Tibial nerve (tissue), 4 donors: ENCODE measurements at regions not wholly inside any gene's neighbourhood (a gene's known extent, or its start where the extent isn't known, plus 50 kb on each side); places are given as distances from the start of the nearest gene placed in this dataset.

Experiments used
- EP300 ChIP-seq, 2 donors: sonication (generic); formaldehyde crosslinking; IDR thresholded peaks; one replicate each; pipeline ENCODE4 v1.6.1; 2017; ENCODE audit warnings: antibody characterized with exemption in 2 of 2, mild to moderate bottlenecking in 1 of 2
- POLR2A ChIP-seq, 2 donors: fragments of 450-650 bp; IDR thresholded peaks; one replicate each; pipeline ENCODE4 v1.6.1; 2017; ENCODE audit warnings: antibody characterized with exemption in 2 of 2, mild to moderate bottlenecking in 2 of 2, moderate library complexity in 2 of 2
- TF ChIP-seq, protein P1 (sequence below), 5 experiments: fragments of 200-600 bp in 3 of 5; fragments of 450-650 bp in 2 of 5; sonication (generic) in 3 of 5; IDR thresholded peaks; one replicate each; pipeline ENCODE4 v1.5.1; 2016 to 2019; ENCODE audit warnings: antibody characterized with exemption in 5 of 5, mild to moderate bottlenecking in 3 of 5, moderate library complexity in 2 of 5

DNA sequence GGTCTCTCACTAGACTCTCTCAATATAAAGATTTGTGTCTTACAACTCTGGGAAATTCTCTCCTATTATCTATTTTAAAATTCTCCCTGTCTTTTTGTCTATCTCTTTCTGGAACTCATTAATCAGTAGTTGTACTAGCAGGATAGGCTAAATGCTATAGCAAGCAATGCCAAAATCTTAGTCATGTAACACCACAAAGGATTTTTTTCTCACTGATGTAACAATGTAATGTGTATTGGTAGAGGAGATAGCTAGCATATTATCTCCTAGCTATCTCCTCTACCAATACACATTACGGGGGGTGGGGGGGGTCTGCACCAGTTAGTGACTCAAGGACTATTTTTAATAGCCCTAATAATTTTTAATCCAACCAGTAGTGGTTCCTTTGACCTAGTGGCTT is 225.4 kb downstream of the KLHL28 start:
- TF ChIP-seq, protein P1, sequence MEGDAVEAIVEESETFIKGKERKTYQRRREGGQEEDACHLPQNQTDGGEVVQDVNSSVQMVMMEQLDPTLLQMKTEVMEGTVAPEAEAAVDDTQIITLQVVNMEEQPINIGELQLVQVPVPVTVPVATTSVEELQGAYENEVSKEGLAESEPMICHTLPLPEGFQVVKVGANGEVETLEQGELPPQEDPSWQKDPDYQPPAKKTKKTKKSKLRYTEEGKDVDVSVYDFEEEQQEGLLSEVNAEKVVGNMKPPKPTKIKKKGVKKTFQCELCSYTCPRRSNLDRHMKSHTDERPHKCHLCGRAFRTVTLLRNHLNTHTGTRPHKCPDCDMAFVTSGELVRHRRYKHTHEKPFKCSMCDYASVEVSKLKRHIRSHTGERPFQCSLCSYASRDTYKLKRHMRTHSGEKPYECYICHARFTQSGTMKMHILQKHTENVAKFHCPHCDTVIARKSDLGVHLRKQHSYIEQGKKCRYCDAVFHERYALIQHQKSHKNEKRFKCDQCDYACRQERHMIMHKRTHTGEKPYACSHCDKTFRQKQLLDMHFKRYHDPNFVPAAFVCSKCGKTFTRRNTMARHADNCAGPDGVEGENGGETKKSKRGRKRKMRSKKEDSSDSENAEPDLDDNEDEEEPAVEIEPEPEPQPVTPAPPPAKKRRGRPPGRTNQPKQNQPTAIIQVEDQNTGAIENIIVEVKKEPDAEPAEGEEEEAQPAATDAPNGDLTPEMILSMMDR (IDR thresholded peaks at IDR 0.05), result no peak
- TF ChIP-seq EP300 (IDR thresholded peaks at IDR 0.05) (no peak), POLR2A (IDR thresholded peaks at IDR 0.05) (no peak)
